Thoracic aorta (tissue), 2 donors: ENCODE measurements at regions not wholly inside any gene's neighbourhood (a gene's known extent, or its start where the extent isn't known, plus 50 kb on each side); places are given as distances from the start of the nearest gene placed in this dataset.

Experiments used
- ATAC-seq: fragments of 150-250 bp; one replicate; pipeline ENCODE4 v1.8.0; 2017; ENCODE audit warnings: low read depth; ENCODE audit not compliant: insufficient number of reproducible peaks, low FRiP score
- DNase-seq: peaks from one replicate; pipeline ENCODE4 v3.0.0-alpha.2; 2020; ENCODE audit warnings: low spot score
- H3K27ac ChIP-seq, 2 donors: fragments of 200-600 bp; sonication (generic); 1 replicate in 1 of 2; 2 replicates in 1 of 2; pipeline ENCODE4 v1.5.1; 2016; ENCODE audit warnings: mild to moderate bottlenecking in 2 of 2, moderate library complexity in 2 of 2
- H3K27me3 ChIP-seq: fragments of 200-600 bp; sonication (generic); replicated peaks from 2 replicates; pipeline ENCODE4 v1.6.0; 2016; ENCODE audit warnings: mild to moderate bottlenecking; ENCODE audit not compliant: insufficient read depth
- H3K36me3 ChIP-seq: fragments of 200-600 bp; sonication (generic); one replicate; pipeline ENCODE4 v1.5.1; 2016
- H3K4me1 ChIP-seq, 2 donors: fragments of 200-600 bp; sonication (generic); 1 replicate in 1 of 2; 2 replicates in 1 of 2; pipeline versions ENCODE4 v1.5.1 to v1.6.0; 2016; ENCODE audit warnings: low read depth in 2 of 2, mild to moderate bottlenecking in 1 of 2; ENCODE audit not compliant: control insufficient read depth in 1 of 2
- H3K4me3 ChIP-seq: fragments of 200-600 bp; sonication (generic); 2 replicates; pipeline ENCODE4 v1.5.1; 2016; ENCODE audit warnings: mild to moderate bottlenecking
- H3K9me3 ChIP-seq: fragments of 200-600 bp; sonication (generic); 2 replicates; pipeline ENCODE4 v1.5.1; 2016
- TF ChIP-seq, protein P1 (sequence below): fragments of 200-600 bp; sonication (generic); IDR thresholded peaks from one replicate; pipeline ENCODE4 v1.5.1; 2019; ENCODE audit warnings: antibody characterized with exemption

DNA sequence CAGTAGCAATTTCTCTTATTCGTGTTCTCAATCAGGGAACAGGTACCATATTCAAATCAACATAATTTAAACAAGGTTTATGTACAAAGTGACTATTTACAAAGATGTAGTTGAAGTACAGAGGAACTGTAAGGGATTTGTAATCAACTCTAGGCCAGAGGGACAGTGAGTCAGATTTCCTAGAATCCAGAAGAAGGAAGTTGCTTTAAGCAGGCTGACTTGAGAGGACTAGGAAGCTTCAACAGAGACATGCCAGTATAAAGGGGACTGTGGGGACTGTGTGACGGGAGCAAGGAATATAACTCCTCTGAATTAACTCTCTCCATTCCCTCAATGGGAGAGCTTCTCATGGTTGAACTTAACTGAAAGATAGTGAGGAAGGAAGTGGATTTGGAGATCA lies 427.4 kb upstream of the JAG1 start:
- H3K9me3 ChIP-seq, result no peaks in the 10 kb centered on the region
- no peaks in the 10 kb centered on the region for H3K4me1 ChIP-seq
- no peak overlapping the region for H3K4me3 ChIP-seq
- no peaks in the 10 kb centered on the region for H3K36me3 ChIP-seq
- no peak overlapping the region for H3K27ac ChIP-seq
- H3K27me3 ChIP-seq, result no peaks in the 10 kb centered on the region
- TF ChIP-seq, protein P1, sequence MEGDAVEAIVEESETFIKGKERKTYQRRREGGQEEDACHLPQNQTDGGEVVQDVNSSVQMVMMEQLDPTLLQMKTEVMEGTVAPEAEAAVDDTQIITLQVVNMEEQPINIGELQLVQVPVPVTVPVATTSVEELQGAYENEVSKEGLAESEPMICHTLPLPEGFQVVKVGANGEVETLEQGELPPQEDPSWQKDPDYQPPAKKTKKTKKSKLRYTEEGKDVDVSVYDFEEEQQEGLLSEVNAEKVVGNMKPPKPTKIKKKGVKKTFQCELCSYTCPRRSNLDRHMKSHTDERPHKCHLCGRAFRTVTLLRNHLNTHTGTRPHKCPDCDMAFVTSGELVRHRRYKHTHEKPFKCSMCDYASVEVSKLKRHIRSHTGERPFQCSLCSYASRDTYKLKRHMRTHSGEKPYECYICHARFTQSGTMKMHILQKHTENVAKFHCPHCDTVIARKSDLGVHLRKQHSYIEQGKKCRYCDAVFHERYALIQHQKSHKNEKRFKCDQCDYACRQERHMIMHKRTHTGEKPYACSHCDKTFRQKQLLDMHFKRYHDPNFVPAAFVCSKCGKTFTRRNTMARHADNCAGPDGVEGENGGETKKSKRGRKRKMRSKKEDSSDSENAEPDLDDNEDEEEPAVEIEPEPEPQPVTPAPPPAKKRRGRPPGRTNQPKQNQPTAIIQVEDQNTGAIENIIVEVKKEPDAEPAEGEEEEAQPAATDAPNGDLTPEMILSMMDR, result no peak
- ATAC-seq (peak; percentile 17), DNase-seq (no peak)

GRCh38 chr20:11101696-11102095 lies 427.9 kb upstream of the JAG1 start:
- ATAC-seq, result no peak
- H3K9me3 ChIP-seq, result no peaks in the 10 kb centered on the region
- no peak overlapping the region for H3K27ac ChIP-seq
- no peaks in the 10 kb centered on the region for H3K4me1 ChIP-seq
- H3K27me3 ChIP-seq, result no peaks in the 10 kb centered on the region
- H3K4me3 ChIP-seq, result no peak overlapping the region
- TF ChIP-seq, protein P1, result no peak
- no peaks in the 10 kb centered on the region for H3K36me3 ChIP-seq
- DNase-seq, result no peak

- DNase-seq (no peak), ATAC-seq (no peak)
- no peak overlapping the region for H3K27ac ChIP-seq
- H3K27me3 ChIP-seq, result no peaks in the 10 kb centered on the region
- no peaks in the 10 kb centered on the region for H3K36me3 ChIP-seq
- H3K4me1 ChIP-seq, result peaks cover 7 to 14% of the 10 kb centered on the region in 2 donors
- TF ChIP-seq, protein P1, result no peak
- H3K9me3 ChIP-seq, result no peaks in the 10 kb centered on the region
- no peak overlapping the region for H3K4me3 ChIP-seq
Observed at GRCh38 chr20:11103866-11104265, 430.1 kb upstream of the JAG1 start.

GRCh38 chr20:11108102-11108810 lies 434.5 kb upstream of the JAG1 start:
- Histone ChIP-seq H3K27me3 (no peaks in the 10 kb centered on the region), H3K27ac (peak overlapping the region in 1 of 2 donors; percentile 18), H3K36me3 (no peaks in the 10 kb centered on the region), H3K4me1 (peaks cover 12 to 19% of the 10 kb centered on the region in 2 donors), H3K4me3 (no peak overlapping the region), H3K9me3 (no peaks in the 10 kb centered on the region)
- ATAC-seq (peak; percentile 88), DNase-seq (no peak)
- TF ChIP-seq, protein P1, result no peak

DNA sequence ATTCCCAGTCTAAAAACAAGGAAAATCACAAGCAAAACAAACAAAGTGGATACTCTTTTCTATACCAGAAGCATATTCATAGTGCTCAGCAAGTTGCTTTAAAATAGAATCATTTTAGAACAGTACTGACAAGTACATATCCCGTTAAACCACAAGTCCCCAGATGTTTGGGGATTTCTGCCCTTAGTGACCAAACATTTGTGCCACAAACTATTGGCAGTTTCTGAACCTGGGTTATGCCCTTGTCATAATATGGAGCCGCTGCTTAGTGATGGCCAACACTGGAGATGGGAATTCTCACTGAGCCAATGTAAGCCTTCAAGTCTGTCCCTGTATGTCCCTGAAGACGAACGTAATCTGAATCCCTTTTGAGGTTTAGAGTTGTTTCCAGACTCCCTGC lies 436.7 kb upstream of the JAG1 start:
- ATAC-seq (no peak), DNase-seq (no peak)
- H3K4me3 ChIP-seq, result no peak overlapping the region
- no peaks in the 10 kb centered on the region for H3K27me3 ChIP-seq
- H3K36me3 ChIP-seq, result no peaks in the 10 kb centered on the region
- TF ChIP-seq, protein P1, result no peak
- peaks cover 12 to 19% of the 10 kb centered on the region in 2 donors for H3K4me1 ChIP-seq
- no peaks in the 10 kb centered on the region for H3K9me3 ChIP-seq
- no peak overlapping the region for H3K27ac ChIP-seq
